ENCODE measurements at regions not wholly inside any gene's neighbourhood (a gene's known extent, or its start where the extent isn't known, plus 50 kb on each side); places are given as distances from the start of the nearest gene placed in this dataset.
"Not testable (repeated sequence)": the region's sequence is repeated elsewhere in the genome, so short reads cannot be mapped to it uniquely, and the experiment has no call there.

GRCh38 chr3:70736009-70736408 is 423.6 kb upstream of the MDFIC2 start:
- no peak for DNase-seq

GRCh38 chr3:70734756-70735155 is 422.3 kb upstream of the MDFIC2 start:
- no peak for DNase-seq

GRCh38 chr3:70731046-70731445 is 418.6 kb upstream of the MDFIC2 start:
- no peak for DNase-seq

DNA sequence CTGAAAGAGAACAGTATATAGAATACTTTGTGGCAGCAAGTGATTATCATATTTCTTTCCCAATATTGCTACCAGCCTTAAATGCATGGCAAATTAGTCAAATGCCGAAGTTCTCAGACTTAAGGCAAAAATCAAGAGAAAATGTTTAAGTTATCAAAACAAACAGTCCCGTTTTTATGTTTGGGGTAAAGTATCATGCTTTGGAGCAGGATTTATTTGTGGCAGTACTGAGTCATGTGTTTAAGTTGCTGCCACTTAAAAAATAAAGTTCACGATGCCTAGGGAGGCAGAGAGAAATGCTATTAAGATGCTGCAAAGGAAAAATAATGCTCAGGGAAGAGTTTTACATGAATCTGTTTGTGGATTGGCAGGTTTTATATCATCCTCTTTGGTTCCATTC is 417.4 kb upstream of the MDFIC2 start:
- DNase-seq = no peak

DNA sequence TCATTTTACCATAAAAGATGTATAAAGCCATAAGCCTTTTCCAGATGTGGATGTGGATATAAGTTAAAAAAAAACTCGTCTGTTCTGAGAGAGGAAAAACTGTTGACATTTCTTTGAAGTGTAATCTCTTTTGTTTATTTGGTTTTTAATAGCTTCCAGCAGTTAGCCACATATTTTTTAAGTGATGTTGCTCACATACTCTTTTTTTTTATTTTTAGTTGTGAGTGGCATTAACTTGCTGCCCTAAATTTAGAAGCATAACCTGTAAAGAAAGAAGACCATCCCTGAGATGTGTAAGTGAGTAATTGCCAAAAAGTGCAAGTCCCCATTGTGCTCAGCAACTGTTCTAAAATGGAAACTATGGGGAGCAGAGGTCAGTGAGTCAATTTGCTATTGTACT is 415.9 kb upstream of the MDFIC2 start:
- no peak for DNase-seq

DNA sequence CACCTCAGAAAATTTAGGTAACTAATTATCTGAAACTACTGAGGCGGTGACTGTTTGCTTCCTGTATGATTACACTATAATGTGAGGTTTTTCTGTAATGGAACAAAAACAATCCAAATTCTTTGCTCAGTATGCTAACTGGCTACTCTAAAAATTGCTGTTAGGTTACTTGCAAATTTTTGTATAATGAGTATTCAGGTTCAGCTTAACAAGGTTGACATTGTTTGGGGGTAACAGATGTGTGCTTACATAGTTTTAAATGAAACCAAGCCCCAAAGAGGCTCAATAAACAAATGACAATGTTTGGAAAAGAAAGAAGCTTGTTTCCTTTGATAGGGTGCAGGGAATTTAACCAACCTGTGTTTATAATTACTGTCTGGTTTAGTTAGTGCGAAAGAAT is 414.5 kb upstream of the MDFIC2 start:
- DNase-seq = no peak

DNA sequence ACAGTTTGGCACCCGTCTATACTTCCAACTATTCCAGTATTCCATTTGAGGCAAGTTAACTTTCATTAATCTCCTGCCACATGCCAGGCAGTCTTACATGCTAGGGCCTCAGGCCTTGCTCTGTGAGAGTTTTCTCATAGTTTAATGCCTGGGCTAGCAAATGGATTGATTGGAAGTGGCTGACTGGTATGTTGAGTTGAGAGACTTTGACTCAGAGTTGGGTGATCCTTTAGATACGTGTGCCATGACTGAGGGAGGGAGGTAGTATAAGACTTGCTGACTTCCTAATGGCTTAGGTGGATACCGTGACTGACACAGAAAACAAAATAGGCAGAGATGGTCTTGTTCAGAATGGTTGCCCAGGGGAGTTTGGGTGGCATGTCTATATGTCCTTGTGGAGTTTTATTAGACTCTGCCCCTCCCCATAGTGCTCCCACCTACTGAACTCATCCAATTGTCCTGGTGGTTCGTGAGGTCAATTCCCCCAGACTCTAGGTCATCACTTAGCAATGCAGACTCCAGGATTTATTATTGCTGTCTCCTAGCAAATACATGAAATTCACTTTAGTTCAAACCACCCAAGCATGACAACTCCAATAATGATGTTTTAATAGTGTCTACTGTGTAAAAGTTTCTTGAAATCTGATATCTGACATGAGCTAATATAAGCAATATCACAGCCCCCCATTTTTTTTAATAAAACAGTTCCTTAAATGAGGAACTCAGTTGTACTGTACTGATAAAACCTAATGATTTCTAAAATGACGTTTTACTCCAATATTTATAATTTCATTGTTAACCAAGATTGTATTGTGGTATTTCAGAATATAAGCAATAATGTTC is 413.9 kb upstream of the MDFIC2 start:
- DNase-seq = no peak

DNA sequence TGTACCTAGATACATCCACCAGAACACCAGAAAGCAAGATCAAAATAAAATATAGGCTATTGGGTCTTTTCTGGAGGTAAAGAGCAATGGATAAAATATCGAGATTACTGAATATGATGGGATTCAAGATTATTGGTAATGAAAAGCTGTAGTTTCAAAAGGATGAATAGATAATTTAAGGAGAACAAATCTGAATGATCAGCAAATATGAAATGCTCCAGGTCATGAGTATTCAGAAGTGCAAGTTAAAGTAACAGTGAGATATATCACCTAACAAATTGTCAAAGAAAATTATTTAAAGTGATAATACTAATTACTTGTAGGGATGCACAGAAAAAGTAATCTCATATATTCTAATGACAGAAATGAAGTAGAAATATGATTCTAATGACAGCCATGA is 409.6 kb upstream of the MDFIC2 start:
- DNase-seq = no peak

- no peak for DNase-seq
Observed at GRCh38 chr3:70716832-70717231, 404.4 kb upstream of the MDFIC2 start.

DNA sequence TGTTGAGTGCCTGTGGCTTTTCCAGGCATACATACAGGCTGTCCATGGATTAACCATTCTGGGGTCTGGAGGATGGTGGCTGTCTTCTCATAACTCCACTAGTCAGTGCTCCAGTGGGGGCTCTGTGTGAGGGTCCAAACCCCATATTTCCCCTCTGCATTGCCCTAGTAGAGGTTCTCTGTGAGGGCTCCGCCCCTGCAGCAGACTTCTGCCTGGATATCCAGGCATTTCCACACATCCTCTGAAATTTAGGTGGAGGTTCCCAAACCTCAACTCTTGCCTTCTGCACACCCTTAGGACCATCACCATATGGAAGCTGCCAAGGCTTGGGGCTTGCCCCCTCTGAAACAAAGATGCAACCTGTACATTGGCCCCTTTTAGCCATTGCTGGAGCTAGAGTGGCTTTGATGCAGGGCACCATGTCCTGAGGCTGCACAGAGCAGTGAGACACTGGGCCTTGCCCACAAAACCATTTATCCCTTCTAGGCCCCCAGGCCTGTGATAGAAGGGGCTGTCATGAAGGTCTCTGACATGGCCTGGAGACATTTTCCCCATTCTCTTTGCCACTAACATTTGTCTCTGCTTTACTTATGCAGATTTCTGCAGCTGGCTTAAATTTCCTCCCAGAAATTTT is 400.1 kb upstream of the MDFIC2 start:
- no peak for DNase-seq

- DNase-seq = no peak
Observed at GRCh38 chr3:70703305-70704102, 391.1 kb upstream of the MDFIC2 start.

DNA sequence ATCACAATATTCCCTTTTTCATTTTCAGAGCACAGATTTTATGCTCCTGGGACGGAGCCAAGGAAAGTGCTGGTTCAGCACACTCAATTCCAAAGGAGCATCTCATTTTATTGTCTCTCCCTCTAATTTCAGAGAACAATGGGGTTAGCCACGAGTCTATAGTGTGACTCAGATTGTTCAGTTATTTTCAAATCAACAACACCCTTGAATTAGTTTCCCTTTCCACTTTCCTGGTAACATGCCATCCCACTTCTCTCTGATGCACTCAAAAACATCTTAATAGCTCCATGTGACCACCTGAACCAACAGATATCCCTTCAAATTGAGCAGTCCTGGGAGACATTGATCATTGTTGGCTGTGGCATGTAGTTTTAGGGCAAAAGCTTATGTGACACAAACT is 389.7 kb upstream of the MDFIC2 start:
- DNase-seq = no peak

GRCh38 chr3:70684701-70685100 is 372.3 kb upstream of the MDFIC2 start:
- DNase-seq = no peak

DNA sequence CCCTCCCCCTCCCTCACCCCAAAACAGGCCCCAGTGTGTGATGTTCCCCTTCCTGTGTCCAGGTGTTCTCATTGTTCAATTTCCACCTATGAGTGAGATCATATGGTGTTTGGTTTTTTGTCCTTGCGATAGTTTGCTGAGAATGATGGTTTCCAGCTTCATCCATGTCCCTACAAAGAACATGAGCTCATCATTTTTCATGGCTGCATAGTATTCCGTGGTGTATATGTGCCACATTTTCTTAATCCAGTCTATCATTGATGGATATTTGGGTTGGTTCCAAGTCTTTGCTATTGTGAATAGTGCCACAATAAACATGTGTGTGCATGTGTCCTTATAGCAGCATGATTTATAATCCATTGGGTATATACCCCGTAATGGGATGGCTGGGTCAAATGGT is 363.4 kb upstream of the MDFIC2 start:
- DNase-seq = not testable (repeated sequence)

GRCh38 chr3:70658513-70659310 is 346.3 kb upstream of the MDFIC2 start:
- no peak for DNase-seq

DNA sequence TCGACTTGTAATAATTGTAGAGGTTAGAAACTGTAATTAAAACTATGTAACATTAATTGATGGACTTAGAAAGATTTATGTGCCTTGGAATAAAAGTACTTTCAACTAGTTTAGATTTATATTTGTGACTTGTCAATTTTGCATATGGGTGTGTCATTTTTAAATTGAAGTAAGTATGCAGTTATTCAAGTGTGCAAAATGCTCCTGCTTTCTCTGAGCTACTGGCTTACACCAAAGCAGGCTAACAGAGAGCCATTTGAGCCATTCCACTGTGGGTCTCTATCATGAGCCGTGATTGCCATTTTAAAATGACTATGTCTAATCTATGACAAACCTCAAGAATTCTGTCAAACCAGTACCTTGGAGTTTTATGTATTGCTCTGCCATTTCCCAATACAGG is 345.0 kb upstream of the MDFIC2 start:
- DNase-seq = no peak

DNA sequence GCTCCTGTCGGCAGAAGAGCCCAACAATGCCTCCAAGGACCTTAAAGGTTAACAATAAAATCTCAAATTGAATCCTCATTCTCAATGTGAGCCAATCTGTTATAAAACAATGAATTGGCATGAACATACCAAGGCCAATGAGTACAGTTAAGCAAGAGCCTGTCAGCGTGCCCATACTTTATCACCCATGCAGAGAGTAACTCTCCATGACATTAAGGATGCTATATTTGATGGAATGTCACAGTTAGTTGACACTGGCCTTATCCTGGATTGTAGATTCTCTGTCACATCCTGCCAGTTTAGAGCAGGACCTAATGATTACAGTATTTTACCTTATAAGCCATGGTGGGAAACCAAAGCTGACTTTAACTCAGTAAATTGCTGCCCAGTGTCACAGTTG is 335.4 kb upstream of the MDFIC2 start:
- DNase-seq = no peak

DNA sequence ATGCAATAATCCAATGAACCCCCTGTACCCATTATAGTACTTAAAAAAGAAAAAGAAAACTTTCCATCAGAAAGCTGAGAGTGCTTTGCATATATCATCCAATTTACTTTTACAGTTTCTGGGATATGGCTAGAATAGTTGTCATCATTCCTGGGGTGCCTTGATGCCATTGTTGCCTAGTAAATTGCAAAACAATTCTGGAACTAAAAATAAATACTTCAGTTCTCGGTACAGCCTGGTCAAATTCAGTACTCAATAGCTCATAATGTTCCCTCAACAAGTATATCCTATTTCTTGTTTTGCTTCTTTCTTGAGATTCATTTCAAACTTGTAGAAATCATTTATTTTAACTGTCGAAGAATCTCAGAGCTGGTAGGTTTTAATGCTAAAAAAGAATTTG is 334.7 kb upstream of the MDFIC2 start:
- DNase-seq = no peak

GRCh38 chr3:70646635-70647034 is 334.2 kb upstream of the MDFIC2 start:
- no peak for DNase-seq

DNA sequence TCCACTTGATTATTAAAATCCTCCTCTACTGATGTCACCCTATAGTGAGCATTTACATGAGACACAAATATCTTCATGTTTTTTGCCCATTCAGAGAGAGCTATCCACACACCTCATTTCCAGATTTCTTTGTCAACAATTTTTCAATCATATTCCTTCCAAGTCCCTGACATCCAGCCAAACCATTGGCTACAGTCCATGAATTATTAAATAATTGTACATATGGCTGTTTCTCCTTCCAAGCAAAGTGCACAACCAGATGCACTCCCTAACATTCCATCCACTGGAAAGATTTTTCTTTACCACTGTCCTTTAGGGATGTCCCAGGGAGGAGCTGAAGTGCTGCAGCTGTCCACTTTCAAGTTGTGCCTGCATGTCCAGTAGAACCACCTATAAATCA is 328.0 kb upstream of the MDFIC2 start:
- no peak for DNase-seq

- DNase-seq = no peak
Observed at GRCh38 chr3:70635301-70635700, 322.9 kb upstream of the MDFIC2 start.

- DNase-seq = no peak
Observed at GRCh38 chr3:70631716-70632307, 319.4 kb upstream of the MDFIC2 start.

- no peak for DNase-seq
Observed at GRCh38 chr3:70621451-70621850, 309.0 kb upstream of the MDFIC2 start.

Measured in NCI-H187 treated with DMSO at 0.1 percent for 48 hours (cell line).